GM21447 (cell line): ENCODE measurements at regions not wholly inside any gene's neighbourhood (a gene's known extent, or its start where the extent isn't known, plus 50 kb on each side); places are given as distances from the start of the nearest gene placed in this dataset.
"Not testable (repeated sequence)": the region's sequence is repeated elsewhere in the genome, so short reads cannot be mapped to it uniquely, and the experiment has no call there.

Source experiments
- ATAC-seq: cut with Tn5 transposase; IDR thresholded peaks from one replicate; pipeline ENCODE4 v1.9.1; 2021; ENCODE audit not compliant: unreplicated experiment

- no peak for ATAC-seq
Measured at GRCh38 chr9:104980039-104980654, 52.2 kb upstream of the ABCA1 start.

GRCh38 chr9:104981543-104982129 lies 53.7 kb upstream of the ABCA1 start:
- no peak for ATAC-seq

DNA sequence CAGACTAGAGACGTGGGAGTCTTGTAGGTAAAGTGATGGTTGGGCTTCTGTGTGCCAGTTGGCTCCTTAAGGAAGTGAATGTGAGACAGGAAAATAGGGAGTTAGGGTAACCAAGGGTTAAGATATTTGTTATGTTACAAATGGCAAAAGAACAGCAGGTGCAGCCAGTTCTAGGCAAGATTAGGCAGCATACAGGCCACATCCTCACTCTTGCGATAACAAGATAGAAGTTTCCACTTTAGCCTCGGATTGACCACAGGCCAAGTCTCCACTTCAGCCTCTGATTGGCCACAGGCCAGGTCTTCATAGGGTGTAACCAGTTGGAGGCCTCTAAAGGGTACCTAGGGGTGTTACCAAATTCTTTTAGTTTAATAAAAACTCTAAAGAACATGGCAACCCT lies 54.6 kb upstream of the ABCA1 start:
- ATAC-seq: no peak

DNA sequence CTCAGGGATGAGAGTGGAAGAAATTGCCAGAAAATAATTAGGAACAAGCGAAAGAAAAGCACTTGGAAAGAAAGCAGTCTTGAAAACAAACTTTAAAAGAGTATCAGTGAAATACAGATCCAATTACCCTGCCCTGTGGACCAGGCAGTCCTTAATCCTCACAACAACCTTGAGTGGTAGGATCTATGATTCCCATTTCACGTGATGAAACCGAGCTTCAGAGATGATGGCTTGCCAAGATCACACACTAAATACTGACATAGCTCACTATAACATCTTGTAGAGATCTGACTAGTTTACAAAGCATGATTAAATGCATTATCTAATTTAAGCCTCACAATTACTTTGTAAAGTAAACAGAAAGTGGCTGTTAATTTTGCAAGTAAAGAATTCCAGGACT lies 55.5 kb upstream of the ABCA1 start:
- no peak for ATAC-seq

DNA sequence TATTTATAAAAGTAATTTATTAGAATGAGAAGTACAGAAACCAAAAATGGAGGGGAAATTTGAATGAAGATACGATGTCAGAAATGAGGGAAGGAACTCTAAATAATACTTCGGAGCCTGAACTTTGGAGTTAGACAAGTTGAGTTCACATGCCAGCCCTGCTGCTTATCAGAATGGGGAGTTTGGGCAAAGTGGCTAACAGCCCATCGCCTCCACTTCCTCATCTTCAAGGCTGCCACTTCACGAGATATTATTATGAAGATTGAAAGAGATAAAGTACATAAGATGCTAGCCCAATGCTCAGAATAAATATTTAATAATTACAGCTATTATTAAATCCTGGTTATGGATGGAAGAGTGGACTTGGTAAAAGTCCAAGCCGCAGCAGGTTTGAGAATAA lies 56.2 kb upstream of the ABCA1 start:
- ATAC-seq: no peak

DNA sequence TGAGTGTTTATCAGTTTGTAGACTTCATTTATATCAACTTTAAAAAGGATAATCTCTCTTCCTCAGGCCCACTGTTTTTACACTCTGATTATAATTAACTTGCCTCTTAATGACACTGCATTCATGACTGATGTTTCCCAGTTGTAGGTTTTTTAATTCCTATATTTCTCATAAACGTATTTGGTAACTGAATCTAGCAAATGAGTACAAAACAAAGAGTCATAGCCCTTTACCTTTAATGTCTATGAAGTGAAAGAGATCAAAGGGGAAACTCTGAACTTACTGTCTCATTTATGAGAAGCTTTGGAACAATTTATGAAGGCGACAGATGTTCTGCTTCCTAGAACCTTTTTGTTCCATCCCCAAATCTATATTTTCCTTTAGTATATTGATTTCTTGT lies 56.6 kb upstream of the ABCA1 start:
- no peak for ATAC-seq

GRCh38 chr9:104984948-104985347 lies 57.0 kb upstream of the ABCA1 start:
- no peak for ATAC-seq

- ATAC-seq: no peak
Measured at GRCh38 chr9:104986096-104986495, 58.1 kb upstream of the ABCA1 start.

DNA sequence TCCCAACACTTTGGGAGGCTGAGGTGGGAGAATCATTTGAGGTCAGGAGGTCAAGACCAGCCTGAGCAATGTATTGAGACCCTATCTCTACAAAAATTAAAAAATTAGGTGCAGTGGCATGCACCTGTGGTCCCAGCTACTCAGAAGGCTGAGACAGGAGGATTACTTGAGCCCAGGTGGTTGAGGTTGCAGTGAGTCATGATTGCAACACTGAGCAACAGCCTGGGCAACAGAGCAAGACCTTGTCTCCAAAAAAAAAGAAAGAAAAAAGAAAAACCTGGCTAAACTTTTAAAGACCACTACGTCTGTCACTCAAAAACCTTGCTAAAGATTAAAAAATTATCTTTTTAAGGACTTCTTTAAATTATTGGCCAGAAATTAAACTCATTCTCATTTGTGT lies 59.8 kb upstream of the ABCA1 start:
- ATAC-seq: no peak

DNA sequence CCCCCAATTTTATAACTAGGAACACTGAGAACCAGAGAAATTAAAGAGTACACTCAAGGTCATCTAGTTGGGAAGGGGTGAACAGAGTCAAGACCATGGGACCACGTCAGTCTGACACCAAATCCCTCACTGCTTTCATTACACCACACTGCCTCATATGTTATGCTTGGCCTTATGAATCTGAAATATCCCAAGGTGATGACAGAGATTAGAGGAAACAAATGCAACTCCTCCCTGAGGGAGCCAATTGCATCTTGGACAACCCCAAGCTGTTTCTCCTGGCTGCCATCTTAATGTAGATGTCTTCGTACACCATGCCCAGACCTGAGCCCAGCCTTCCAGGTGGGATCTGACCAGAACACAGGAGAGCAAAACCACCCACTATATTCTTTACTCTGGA lies 60.6 kb upstream of the ABCA1 start:
- ATAC-seq: no peak

DNA sequence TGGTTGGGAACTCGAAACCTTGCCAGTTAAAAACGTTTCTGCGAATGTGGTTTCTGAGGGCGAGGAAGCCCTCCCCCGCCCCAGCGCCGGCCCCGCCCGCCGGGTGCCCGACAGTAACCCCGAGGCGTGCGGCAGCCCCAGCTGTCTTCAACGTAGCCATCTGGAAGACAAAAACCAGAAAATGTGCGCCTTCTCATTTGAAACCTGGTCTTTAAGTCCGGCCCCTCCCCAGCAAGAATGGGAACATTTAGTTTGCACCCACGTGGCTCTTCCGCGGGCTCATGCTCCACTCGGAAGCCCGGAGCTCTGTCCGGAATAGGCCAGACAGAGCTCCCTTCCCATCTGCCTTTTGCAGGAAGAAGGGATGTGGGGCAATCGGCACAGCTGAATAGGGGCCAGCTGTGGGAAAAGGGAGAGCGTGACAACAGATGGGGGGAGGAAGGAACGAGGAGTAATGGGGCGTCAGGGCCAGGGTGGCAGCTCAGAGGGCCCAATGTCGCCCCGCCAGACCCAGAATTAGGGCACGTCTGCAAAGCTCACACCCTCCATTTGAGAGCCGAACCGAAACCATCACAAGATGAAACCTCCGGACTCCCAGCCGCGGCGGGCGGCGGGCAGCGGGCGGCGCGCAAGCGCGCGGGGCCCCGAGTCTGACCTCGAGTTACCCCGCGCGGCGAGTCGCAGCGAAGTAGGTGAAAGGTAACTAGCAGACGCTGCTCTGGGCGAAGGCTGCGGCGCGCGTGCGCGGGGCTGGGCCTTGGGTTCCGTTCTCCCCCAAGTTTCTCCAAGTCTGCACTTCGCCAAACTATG lies 63.4 kb upstream of the ABCA1 start:
- ATAC-seq: peak; percentile 86

DNA sequence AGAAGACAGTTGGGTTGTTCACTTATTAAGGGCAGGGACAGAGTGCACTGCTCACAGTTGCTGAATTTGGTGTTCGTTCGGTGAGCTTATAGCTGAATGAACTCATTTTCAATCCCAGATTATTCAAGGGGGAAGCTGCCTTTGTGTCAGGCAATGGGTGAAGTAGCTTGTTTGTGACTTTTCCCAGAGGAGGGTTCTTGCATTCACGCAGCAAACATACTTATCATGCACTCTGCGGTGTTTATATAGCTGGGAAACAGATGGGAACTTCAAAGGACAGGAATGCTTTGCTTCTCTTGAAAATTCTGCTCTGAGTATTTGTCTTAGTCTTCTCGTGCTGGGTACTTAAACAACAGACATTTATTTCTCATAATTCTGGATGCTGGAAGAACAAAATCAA lies 64.7 kb upstream of the ABCA1 start:
- no peak for ATAC-seq

- no peak for ATAC-seq
Measured at GRCh38 chr9:104993291-104993963, 65.5 kb upstream of the ABCA1 start.

DNA sequence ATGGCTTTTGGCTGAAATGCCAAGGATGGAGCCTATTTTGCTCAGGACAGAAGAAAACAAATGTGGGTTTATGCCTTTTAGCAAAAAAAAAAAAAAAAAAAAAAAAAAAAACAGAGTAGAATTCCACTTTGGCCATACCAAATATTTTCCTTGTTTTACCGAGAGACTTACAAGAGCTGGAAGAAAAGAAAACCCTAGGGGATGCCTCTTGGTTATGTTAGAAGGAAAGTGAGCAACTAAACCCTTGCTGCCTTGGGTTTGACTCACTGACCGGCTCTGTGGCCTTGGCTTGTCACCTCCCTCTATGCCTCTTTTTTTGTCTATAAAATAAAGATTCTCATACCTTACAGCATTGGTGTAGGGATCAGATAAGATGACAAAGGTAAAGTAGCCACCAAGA lies 69.6 kb upstream of the ABCA1 start:
- no peak for ATAC-seq

DNA sequence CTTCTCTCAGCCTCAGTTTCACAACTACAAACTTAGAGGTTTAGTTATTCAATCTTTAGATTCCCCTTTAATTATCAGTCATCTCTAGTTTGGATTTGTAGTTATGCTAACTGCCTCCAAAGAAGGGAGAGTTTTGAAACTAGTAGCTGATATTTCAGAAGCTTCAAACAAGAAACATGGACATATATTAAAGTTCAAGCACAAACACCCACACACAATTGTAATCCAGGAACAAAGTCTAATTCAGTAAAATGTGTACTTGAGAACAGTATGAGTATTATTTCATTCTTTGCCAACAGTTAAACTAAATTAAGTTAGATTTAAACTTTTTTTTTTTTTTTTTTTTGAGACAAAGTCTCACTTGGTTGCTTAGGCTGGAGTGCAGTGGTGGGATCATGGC lies 71.2 kb upstream of the ABCA1 start:
- ATAC-seq: no peak

DNA sequence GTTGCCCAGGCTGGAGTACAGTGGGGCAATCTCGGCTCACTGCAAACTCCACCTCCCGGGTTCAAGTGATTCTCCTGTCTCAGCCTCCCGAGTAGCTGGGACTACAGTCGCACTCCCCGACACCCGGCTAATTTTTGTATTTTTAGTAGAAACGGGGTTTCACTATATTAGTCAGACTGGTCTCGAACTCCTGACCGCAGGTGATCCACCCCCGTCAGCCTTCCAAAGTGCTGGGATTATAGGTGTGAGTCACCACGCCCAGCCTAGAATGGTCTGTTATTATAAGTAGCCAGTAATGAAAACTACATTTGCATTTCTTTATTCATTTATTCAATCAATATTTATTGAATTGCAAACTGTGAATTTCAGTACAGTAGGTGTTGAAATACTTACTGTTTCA lies 72.6 kb upstream of the ABCA1 start:
- ATAC-seq: not testable (repeated sequence)

DNA sequence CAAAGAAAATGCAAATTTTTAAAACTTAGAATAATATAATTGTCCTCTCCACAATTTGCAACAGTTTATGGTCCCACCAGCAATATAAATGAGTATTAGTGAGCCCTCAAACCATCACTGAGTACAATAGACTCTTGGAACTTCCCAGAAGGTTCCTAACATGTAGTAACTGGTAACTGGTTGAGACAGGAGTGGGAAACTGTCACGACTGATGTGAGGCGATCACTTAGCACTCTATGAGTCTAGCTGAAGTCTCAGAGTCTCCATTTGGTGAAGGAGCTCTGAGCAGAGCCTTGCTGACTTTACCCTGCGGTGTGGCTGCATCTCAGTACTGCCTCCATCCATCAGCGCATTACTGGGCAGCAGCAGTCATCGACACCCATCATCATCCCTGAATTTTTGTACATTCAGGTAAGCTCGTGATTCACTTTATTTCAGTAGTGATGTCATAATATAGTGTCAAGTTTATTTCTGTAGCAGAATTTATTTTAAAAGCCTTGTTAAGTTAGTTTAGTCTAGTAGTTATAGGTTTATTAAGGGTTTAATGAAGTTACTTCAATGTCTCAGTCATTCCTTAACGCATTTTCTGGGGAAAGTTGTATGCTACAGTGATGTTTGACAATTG lies 76.6 kb upstream of the ABCA1 start:
- ATAC-seq: no peak

DNA sequence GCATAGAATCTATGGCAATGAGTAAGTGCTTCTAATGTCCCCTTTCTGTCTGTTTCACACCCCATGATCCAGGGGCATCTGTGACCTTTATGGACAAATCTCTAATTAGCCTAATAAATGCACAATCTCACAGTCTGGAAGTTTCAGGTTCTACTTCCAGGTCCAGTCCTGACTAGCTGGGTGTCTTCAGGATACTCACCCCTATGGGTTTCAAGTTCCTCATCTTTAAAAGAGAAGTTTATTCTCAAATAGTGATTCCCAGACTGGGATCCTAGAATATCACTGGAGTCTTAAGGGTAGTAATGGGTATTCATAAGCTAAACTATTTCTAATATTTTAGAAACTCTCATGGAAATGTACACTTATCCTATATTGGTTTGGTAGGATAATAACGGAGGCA lies 77.2 kb upstream of the ABCA1 start:
- ATAC-seq: no peak

GRCh38 chr9:105006514-105006913 lies 78.6 kb upstream of the ABCA1 start:
- ATAC-seq: no peak

DNA sequence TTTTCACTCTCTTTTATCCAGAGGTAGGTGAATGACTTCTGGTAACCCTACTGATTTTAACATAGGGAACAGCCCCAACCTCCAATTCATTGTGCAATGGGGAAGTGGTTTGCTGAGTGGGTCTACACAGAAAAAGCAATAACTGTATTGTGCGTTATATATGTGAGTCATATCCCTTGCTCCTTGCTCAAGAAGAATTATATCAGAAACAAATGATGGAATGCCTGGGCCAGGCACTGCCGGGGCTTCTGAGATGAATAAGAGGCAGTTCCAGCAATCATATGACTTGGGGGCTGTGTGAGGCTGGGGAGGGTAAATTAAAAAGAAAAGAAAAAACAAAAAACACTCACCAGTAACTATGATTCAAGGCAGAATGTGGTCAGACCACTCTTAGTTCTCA lies 79.2 kb upstream of the ABCA1 start:
- ATAC-seq: no peak

GRCh38 chr9:105010089-105010488 lies 82.1 kb upstream of the ABCA1 start:
- not testable (repeated sequence) for ATAC-seq
